Hepatocyte (in vitro differentiated cells): ENCODE measurements at regions not wholly inside any gene's neighbourhood (a gene's known extent, or its start where the extent isn't known, plus 50 kb on each side); places are given as distances from the start of the nearest gene placed in this dataset.

Experiments used
- EZH2 ChIP-seq: fragments of 200-600 bp; sonication (generic); IDR thresholded peaks from 2 replicates; pipeline ENCODE4 v1.6.1; 2016; ENCODE audit warnings: antibody characterized with exemption, mild to moderate bottlenecking, borderline replicate concordance
- TF ChIP-seq, protein P1 (sequence below): fragments of 200-600 bp; sonication (generic); IDR thresholded peaks from 2 replicates; pipeline ENCODE4 v1.5.1; 2016; ENCODE audit warnings: antibody characterized with exemption, mild to moderate bottlenecking; ENCODE audit not compliant: poor library complexity

DNA sequence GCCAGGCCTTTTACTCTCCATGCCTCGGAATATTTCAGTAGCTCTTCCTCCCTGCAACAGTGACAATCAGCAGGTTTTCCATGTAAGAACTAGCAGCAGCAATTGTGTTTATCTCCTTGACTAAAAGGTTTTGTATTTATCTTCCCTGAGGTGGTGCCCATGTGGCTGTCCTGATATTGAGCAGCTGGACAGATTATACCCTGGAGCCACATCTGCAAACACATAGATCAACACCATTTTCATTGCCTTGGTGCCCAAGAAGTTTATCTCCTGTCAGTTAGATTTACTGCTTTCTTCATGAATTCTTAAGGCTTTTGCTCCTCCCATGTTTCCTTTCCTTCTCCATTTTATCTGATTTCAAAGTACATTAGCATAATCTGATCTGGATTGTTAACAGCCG is 378.4 kb downstream of the SPATA31D1 start:
- TF ChIP-seq, protein P1, sequence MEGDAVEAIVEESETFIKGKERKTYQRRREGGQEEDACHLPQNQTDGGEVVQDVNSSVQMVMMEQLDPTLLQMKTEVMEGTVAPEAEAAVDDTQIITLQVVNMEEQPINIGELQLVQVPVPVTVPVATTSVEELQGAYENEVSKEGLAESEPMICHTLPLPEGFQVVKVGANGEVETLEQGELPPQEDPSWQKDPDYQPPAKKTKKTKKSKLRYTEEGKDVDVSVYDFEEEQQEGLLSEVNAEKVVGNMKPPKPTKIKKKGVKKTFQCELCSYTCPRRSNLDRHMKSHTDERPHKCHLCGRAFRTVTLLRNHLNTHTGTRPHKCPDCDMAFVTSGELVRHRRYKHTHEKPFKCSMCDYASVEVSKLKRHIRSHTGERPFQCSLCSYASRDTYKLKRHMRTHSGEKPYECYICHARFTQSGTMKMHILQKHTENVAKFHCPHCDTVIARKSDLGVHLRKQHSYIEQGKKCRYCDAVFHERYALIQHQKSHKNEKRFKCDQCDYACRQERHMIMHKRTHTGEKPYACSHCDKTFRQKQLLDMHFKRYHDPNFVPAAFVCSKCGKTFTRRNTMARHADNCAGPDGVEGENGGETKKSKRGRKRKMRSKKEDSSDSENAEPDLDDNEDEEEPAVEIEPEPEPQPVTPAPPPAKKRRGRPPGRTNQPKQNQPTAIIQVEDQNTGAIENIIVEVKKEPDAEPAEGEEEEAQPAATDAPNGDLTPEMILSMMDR, result no peak
- TF ChIP-seq EZH2, result no peak
